Naive B cell (primary cell): ENCODE measurements at regions not wholly inside any gene's neighbourhood (a gene's known extent, or its start where the extent isn't known, plus 50 kb on each side); places are given as distances from the start of the nearest gene placed in this dataset.

ENCODE experiments used
- ATAC-seq, 2 donors: fragments of 150-1000 bp; cut with Tn5 transposase; 2 replicates each; pipeline ENCODE4 v1.10.0; 2021; ENCODE audit warnings: low read depth in 2 of 2, mild to moderate bottlenecking in 2 of 2, moderate library complexity in 2 of 2
- DNase-seq: peaks from one replicate; pipeline ENCODE4 v3.0.0; 2022
- H3K27ac Mint-ChIP-seq, 6 donors: one replicate each; pipeline ENCODE4 v1.8.0; 2020 to 2022; ENCODE audit warnings: mild to moderate bottlenecking in 6 of 6, mixed read lengths in 6 of 6, moderate library complexity in 5 of 6, inconsistent platforms in 2 of 6
- H3K27me3 Mint-ChIP-seq, 3 donors: one replicate each; pipeline ENCODE4 v1.8.0; 2021 to 2022; ENCODE audit warnings: mixed read lengths in 3 of 3, mild to moderate bottlenecking in 1 of 3
- H3K36me3 Mint-ChIP-seq, 2 donors: one replicate each; pipeline ENCODE4 v1.8.0; 2020 to 2022; ENCODE audit warnings: mixed read lengths in 2 of 2, inconsistent platforms in 1 of 2, mild to moderate bottlenecking in 1 of 2
- H3K4me1 Mint-ChIP-seq, 3 donors: one replicate each; pipeline ENCODE4 v1.8.0; 2020 to 2022; ENCODE audit warnings: mixed read lengths in 3 of 3, inconsistent platforms in 1 of 3, mild to moderate bottlenecking in 1 of 3, moderate library complexity in 1 of 3
- H3K4me3 Mint-ChIP-seq, 8 donors: one replicate each; pipeline ENCODE4 v1.8.0; 2020 to 2022; ENCODE audit warnings: mild to moderate bottlenecking in 8 of 8, mixed read lengths in 8 of 8, moderate library complexity in 8 of 8, inconsistent platforms in 2 of 8
- H3K9me3 Mint-ChIP-seq, 7 donors: one replicate each; pipeline ENCODE4 v1.8.0; 2020 to 2022; ENCODE audit warnings: mixed read lengths in 7 of 7, mild to moderate bottlenecking in 5 of 7, inconsistent platforms in 2 of 7, moderate library complexity in 1 of 7

DNA sequence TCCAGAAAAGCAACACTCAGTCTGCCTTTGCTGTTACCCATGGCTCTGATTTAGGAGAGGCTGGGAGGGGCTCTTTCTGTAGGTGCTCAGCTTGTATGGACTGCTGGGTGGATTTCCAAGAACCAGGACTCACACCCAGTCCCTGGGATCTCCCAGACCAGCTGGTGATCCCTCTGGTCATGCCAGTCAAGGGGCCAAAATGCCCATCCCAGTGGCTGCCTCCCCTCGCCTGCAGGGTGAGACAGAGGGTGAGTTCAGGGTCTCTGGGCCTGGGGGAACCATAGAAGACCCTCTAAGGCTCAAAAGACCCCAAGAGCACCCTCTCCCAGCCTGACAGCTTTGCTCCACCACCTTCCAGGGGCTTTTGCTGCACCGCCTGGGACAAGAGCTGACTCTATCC is 78.6 kb upstream of the MYL2 start:
- H3K27me3 Mint-ChIP-seq, result peaks cover 22 to 27% (median 26%) of the 10 kb centered on the region in 3 donors
- peaks cover 5 to 25% (median 24%) of the 10 kb centered on the region in 7 donors for H3K9me3 Mint-ChIP-seq
- ATAC-seq (no peak), DNase-seq (no peak)
- H3K27ac Mint-ChIP-seq, result no peak overlapping the region
- H3K4me1 Mint-ChIP-seq, result no peaks in the 10 kb centered on the region
- no peak overlapping the region for H3K4me3 Mint-ChIP-seq
- H3K36me3 Mint-ChIP-seq, result no peaks in the 10 kb centered on the region

DNA sequence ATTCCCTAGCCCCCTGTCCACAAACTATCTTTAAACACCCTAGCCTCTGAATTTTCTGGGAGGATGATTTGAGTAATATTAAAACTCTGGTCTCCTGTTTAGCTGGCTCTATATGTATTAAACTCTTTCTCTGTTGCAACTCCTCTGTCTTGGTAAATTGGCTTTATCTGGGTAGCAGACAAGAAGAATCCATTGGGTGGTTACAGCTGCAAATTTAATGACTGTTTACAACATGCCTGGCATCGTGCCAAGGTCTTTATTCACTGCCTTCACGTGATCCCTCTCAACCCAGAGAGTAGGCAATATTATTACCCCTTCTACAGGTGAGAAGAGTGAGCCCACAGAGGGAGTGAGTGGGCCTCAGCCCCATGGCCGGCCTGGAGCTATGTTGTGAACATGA is 77.8 kb upstream of the MYL2 start:
- Mint-ChIP-seq H3K4me1 (no peaks in the 10 kb centered on the region), H3K36me3 (no peaks in the 10 kb centered on the region), H3K4me3 (no peak overlapping the region), H3K9me3 (peaks cover 5 to 25% (median 24%) of the 10 kb centered on the region in 7 donors), H3K27me3 (peaks cover 18 to 33% (median 32%) of the 10 kb centered on the region in 3 donors), H3K27ac (no peak overlapping the region)
- DNase-seq (no peak), ATAC-seq (no peak)

DNA sequence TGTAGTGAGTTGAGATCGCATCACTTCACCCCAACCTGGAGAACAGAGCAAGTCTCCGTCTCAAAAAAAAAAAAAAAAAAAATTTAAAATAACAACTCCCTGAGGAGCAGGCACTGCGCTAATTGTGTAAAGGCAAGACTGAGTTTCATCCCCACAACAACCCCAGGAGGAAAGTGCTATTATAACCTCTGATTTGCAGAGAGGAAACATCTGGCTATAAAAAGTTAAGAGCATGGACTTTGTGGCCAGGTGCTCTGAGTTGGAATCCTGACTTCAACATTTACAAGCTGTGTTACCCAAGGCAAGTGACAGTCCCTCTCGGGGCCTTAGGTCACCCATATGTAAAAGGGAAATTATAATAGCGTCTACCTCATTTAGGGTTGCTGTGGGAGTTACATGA is 76.0 kb upstream of the MYL2 start:
- Mint-ChIP-seq H3K36me3 (no peaks in the 10 kb centered on the region), H3K4me1 (no peaks in the 10 kb centered on the region), H3K27me3 (peaks cover 13 to 40% (median 33%) of the 10 kb centered on the region in 3 donors)

DNA sequence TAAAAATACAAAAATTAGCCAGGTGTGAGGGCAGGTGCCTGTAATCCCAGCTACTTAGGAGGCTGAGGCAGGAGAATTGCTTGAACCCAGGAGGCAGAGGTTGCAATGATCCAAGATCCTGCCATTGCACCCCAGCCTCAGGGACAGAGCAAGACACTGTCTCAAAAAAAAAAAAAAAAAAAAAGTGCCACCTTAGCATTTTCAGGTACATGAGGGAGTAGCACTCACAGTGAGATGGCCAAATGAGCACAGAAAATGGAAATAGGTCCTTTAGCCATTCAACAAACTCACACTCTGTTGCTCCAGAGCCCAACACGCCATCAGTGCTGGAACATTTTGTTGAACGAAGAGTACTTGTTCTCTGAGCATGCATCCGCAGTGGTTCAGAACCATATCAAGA is 75.2 kb upstream of the MYL2 start:
- no peak overlapping the region for H3K27ac Mint-ChIP-seq
- no peak for DNase-seq
- no peak for ATAC-seq

More for the DNA sequence above, 76.0 kb upstream of the MYL2 start:
- no peak overlapping the region for H3K27ac Mint-ChIP-seq
- no peak overlapping the region for H3K4me3 Mint-ChIP-seq
- DNase-seq (no peak), ATAC-seq (no peak)
- peaks cover 5 to 25% (median 24%) of the 10 kb centered on the region in 7 donors for H3K9me3 Mint-ChIP-seq

DNA sequence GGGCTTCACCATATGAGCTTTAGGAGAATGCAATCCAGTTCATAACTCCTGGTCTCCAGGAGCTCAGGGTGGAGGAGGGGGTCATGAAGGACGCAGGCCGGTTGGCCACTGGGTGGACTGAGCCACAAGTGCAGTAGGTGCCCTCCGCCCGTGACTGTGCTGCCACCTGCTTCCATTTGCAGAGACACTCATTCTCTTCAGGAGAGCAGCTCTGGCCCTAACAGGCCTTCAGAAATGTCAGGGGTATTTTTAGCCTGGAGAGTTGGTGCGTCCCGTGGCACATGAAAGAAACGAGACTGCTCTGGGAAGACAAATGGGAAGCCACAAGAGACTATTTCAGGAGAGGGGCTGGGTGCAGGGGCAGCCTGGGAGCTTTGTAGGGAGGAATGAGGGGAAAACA is 74.6 kb upstream of the MYL2 start:
- peaks cover 16 to 44% (median 29%) of the 10 kb centered on the region in 3 donors for H3K27me3 Mint-ChIP-seq
- H3K27ac Mint-ChIP-seq, result no peak overlapping the region
- no peaks in the 10 kb centered on the region for H3K36me3 Mint-ChIP-seq
- no peaks in the 10 kb centered on the region for H3K4me1 Mint-ChIP-seq
- ATAC-seq (no peak), DNase-seq (no peak)
- peaks cover 5 to 25% (median 19%) of the 10 kb centered on the region in 7 donors for H3K9me3 Mint-ChIP-seq
- no peak overlapping the region for H3K4me3 Mint-ChIP-seq

More for the DNA sequence above, 75.2 kb upstream of the MYL2 start:
- Mint-ChIP-seq H3K36me3 (no peaks in the 10 kb centered on the region), H3K4me3 (no peak overlapping the region), H3K4me1 (no peaks in the 10 kb centered on the region), H3K27me3 (peaks cover 11 to 39% (median 28%) of the 10 kb centered on the region in 3 donors), H3K9me3 (peaks cover 5 to 25% (median 21%) of the 10 kb centered on the region in 7 donors)

DNA sequence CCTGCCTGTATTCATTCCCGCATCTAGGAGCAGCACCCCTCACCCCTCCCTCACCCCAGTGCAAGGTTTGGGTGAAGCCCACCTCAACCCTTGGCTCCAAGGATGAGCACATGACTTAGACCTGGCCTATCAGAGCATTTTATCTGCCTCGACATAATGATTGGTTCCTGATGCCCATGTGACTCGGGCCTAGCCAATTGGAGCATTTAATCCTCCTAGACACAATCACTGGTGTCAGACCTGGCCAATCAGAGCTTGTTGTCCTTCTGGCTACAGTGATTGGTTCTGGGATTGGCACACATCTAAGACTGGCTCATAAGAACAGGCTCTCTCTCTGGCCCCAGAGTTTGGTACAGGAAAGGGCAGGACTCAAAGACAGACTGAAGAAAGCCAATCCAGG is 73.1 kb upstream of the MYL2 start:
- no peak overlapping the region for H3K27ac Mint-ChIP-seq
- H3K9me3 Mint-ChIP-seq, result peaks cover 3 to 13% (median 10%) of the 10 kb centered on the region in 7 donors
- H3K4me3 Mint-ChIP-seq, result no peak overlapping the region
- H3K27me3 Mint-ChIP-seq, result peaks cover 11 to 49% (median 31%) of the 10 kb centered on the region in 3 donors
- ATAC-seq, result no peak
- no peaks in the 10 kb centered on the region for H3K4me1 Mint-ChIP-seq
- H3K36me3 Mint-ChIP-seq, result no peaks in the 10 kb centered on the region
- no peak for DNase-seq

DNA sequence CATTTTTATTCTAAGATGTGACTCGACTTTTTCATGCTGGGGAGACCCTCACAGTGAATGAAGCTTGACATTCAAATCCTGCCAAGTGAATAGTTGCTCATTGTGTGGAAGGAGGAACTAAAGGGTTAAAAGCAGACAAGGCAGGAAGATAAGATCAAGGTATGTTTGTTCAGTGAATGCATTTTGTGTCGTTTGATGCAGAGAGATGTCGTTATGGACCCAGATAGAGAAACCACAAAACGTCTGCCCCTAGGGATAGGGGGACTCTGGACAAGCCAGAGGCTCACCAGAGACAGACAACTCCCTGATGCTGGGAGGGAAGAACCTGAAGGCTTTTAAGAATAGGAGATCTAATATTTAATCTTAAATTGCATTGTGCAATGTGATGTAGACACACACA is 72.5 kb upstream of the MYL2 start:
- no peak overlapping the region for H3K4me3 Mint-ChIP-seq
- H3K27me3 Mint-ChIP-seq, result peaks cover 11 to 50% (median 31%) of the 10 kb centered on the region in 3 donors
- ATAC-seq, result no peak
- no peak overlapping the region for H3K27ac Mint-ChIP-seq
- no peaks in the 10 kb centered on the region for H3K36me3 Mint-ChIP-seq
- no peaks in the 10 kb centered on the region for H3K4me1 Mint-ChIP-seq
- DNase-seq, result no peak
- peaks cover 0 to 8% (median 6%) of the 10 kb centered on the region in 7 donors for H3K9me3 Mint-ChIP-seq

DNA sequence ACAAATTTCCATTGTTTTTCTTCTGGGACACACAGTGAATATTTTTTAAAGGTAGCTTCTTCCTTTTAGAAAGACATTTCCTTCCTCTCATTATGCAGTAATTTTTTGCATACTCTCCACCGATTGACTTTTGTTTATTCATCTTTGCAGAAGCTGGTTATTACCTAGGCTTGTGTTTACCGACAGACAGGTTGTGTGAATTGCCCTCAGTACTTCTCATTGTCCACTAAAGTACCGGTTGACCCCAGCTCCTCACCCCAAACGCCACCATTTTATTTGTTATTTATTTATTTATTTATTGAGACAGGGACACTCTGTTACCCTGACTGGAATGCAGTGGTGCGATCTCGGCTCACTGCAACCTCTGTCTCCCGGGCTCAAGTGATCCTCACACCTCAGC is 63.4 kb upstream of the MYL2 start:
- Mint-ChIP-seq H3K36me3 (no peaks in the 10 kb centered on the region), H3K9me3 (peaks cover 0 to 2% (median 0%) of the 10 kb centered on the region in 7 donors), H3K4me1 (no peaks in the 10 kb centered on the region), H3K4me3 (no peak overlapping the region), H3K27ac (no peak overlapping the region), H3K27me3 (peaks cover 32 to 48% (median 38%) of the 10 kb centered on the region in 3 donors)
- ATAC-seq (no peak), DNase-seq (no peak)

DNA sequence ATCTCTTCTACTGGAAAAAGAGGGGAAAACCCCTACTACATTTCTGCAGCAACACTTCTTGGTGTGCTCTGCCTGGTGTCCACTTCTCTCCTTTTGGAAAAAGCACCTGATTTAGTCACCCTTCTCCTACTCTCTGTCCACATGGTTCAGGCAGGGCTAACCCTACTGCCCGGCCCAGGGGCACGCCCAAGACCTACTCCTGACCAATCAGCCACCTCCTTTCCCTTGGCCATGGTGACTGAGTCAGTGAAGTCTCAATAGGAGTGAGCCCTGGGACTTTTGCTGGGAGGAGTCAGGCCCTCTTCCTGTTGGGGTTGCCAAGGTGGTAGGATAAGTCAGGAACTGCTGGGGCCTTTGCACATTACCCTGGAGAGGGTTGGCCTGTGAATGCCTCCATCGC is 52.5 kb upstream of the MYL2 start:
- Mint-ChIP-seq H3K27ac (no peak overlapping the region), H3K36me3 (no peaks in the 10 kb centered on the region), H3K9me3 (peaks cover 0 to 9% (median 2%) of the 10 kb centered on the region in 7 donors), H3K4me3 (no peak overlapping the region), H3K27me3 (peaks cover 8 to 25% (median 22%) of the 10 kb centered on the region in 3 donors), H3K4me1 (no peaks in the 10 kb centered on the region)
- no peak for ATAC-seq
- DNase-seq, result no peak

DNA sequence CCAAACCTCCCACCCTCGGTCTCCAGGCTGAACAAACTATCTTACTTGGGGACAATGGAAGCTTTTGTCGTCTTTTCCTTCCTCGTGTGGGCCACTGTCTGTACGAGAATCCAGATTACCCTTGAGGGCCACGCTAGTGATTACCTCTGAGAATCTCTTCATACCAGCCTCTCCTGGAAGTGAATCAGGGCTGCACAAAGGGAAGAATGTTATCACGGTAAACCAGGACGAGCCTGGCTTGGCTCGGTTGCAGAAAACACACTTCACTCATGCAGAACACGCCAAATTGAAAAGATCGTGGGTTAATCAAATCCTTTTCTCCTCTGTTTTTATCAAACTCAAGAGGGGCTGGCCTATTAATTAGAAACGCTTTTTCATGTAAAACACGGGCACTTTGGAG is 51.6 kb upstream of the MYL2 start:
- ATAC-seq (no peak), DNase-seq (no peak)
- no peak overlapping the region for H3K4me3 Mint-ChIP-seq
- H3K27ac Mint-ChIP-seq, result no peak overlapping the region
- H3K36me3 Mint-ChIP-seq, result no peaks in the 10 kb centered on the region
- H3K4me1 Mint-ChIP-seq, result no peaks in the 10 kb centered on the region
- peaks cover 15 to 28% (median 23%) of the 10 kb centered on the region in 3 donors for H3K27me3 Mint-ChIP-seq
- H3K9me3 Mint-ChIP-seq, result peaks cover 0 to 9% (median 2%) of the 10 kb centered on the region in 7 donors

DNA sequence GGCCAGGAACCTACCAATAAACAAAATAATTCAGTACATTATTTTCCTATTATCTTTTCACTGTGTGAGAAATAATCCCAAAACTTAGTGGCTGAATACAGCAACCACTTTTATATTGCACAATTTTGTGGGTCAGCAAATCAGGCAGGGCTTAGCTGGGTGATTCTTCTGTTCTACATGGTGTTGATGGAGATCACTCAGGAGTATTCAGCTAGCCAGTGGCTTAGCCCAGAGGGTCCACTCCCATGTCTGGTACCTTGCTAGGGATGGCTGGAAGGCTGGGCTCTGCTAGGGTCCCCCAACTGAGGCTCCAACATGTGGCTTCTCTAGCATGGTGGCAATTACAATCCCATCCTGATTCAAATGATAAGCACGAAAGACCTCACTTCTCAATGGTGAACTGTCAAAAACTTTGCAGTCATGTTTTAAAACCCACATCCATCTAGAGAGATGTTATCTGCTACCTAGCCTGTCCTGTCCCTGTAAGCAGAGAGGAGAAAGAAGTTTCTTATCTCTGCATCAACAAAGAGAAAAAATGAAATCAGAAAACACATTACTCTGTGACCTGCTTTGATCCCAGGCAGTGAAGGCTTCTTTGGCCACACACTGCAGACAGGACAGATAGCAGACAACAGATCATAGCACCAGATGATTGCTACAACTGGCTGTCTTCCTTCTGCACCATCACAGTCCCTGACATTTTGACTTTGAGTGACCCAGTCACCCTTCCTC is 51.0 kb upstream of the MYL2 start:
- H3K36me3 Mint-ChIP-seq, result no peaks in the 10 kb centered on the region
- DNase-seq (no peak), ATAC-seq (no peak)
- H3K4me1 Mint-ChIP-seq, result no peaks in the 10 kb centered on the region
- peaks cover 0 to 9% (median 2%) of the 10 kb centered on the region in 7 donors for H3K9me3 Mint-ChIP-seq
- no peak overlapping the region for H3K27ac Mint-ChIP-seq
- H3K4me3 Mint-ChIP-seq, result no peak overlapping the region
- H3K27me3 Mint-ChIP-seq, result peaks cover 18 to 30% (median 24%) of the 10 kb centered on the region in 3 donors
